ENCODE measurements at regions not wholly inside any gene's neighbourhood (a gene's known extent, or its start where the extent isn't known, plus 50 kb on each side); places are given as distances from the start of the nearest gene placed in this dataset.

DNA sequence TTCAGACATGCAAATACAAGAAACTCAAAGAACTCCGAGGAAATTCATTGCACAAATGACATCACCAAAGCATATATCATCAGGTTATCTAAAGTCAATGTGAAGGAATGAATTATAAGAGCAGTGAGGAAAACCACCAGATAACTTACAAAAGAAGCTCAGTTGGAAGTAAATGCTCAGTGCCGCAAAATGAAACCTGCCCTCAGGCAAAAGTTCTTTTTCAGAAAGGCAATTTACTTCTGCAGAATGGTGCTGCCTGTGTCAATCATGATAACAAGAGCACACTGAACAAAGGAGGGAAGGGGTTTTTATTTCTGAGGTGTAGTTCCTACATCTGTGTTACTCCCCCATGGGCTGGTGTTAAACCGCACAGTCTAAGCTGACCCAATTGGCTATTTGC lies 550.6 kb upstream of the SEMA3D start (continued):
- TF ChIP-seq, protein P1, sequence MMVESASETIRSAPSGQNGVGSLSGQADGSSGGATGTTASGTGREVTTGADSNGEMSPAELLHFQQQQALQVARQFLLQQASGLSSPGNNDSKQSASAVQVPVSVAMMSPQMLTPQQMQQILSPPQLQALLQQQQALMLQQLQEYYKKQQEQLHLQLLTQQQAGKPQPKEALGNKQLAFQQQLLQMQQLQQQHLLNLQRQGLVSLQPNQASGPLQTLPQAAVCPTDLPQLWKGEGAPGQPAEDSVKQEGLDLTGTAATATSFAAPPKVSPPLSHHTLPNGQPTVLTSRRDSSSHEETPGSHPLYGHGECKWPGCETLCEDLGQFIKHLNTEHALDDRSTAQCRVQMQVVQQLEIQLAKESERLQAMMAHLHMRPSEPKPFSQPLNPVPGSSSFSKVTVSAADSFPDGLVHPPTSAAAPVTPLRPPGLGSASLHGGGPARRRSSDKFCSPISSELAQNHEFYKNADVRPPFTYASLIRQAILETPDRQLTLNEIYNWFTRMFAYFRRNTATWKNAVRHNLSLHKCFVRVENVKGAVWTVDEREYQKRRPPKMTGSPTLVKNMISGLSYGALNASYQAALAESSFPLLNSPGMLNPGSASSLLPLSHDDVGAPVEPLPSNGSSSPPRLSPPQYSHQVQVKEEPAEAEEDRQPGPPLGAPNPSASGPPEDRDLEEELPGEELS (CRISPR knock-in tag; IDR thresholded peaks at IDR 0.05; ENCODE audit: borderline replicate concordance), result no peak
- no peak for TF ChIP-seq HLTF (IDR thresholded peaks at IDR 0.05)
- no peak for TF ChIP-seq GATA2 (CRISPR knock-in tag; IDR thresholded peaks at IDR 0.05)
- no peak for TF ChIP-seq FOXP1 (CRISPR knock-in tag; IDR thresholded peaks at IDR 0.05)
- no peak for TF ChIP-seq BCL6 (CRISPR knock-in tag; IDR thresholded peaks at IDR 0.05)
- TF ChIP-seq SRSF3 (IDR thresholded peaks at IDR 0.05; ENCODE audit: insufficient read depth, low read length), result no peak

DNA sequence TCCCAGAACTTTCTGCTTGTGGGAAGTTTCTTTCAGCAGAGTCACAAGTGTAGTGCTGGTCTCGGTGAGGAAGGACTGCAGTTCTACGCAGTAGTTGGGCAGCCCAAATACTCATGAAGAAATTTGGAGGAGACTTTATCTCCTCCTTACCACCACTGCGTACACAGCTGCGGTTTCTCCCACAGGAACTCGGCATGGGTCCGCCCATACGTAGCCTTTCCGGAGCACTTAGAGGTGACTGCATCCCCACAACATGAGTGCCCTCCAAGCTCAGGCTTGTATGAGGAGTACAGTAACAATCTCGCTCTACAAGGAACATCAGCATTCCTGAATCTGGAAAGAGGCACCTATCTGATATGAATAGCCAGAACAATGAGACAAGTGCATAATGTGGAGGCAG lies 549.2 kb upstream of the SEMA3D start:
- POLR2A ChIA-PET, result no interaction called here
- 2% methylated on average over 9 of the region's 9 CpGs for WGBS (ENCODE audit: insufficient coverage, low coverage, missing lambda C conversion rate)
- TF ChIP-seq ZNF696 (CRISPR knock-in tag; conservative IDR thresholded peaks at IDR 0.05) (no peak), SIN3B (IDR thresholded peaks at IDR 0.05; ENCODE audit: low read depth) (no peak), CLOCK (CRISPR knock-in tag; IDR thresholded peaks at IDR 0.05; ENCODE audit: borderline replicate concordance) (no peak), MITF (IDR thresholded peaks at IDR 0.05) (no peak)
- TF ChIP-seq, protein P2, sequence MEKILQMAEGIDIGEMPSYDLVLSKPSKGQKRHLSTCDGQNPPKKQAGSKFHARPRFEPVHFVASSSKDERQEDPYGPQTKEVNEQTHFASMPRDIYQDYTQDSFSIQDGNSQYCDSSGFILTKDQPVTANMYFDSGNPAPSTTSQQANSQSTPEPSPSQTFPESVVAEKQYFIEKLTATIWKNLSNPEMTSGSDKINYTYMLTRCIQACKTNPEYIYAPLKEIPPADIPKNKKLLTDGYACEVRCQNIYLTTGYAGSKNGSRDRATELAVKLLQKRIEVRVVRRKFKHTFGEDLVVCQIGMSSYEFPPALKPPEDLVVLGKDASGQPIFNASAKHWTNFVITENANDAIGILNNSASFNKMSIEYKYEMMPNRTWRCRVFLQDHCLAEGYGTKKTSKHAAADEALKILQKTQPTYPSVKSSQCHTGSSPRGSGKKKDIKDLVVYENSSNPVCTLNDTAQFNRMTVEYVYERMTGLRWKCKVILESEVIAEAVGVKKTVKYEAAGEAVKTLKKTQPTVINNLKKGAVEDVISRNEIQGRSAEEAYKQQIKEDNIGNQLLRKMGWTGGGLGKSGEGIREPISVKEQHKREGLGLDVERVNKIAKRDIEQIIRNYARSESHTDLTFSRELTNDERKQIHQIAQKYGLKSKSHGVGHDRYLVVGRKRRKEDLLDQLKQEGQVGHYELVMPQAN (IDR thresholded peaks at IDR 0.05; ENCODE audit: borderline replicate concordance), result no peak
- TF ChIP-seq, protein P3, sequence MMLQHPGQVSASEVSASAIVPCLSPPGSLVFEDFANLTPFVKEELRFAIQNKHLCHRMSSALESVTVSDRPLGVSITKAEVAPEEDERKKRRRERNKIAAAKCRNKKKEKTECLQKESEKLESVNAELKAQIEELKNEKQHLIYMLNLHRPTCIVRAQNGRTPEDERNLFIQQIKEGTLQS (IDR thresholded peaks at IDR 0.05), result no peak
- TF ChIP-seq, protein P3 (CRISPR knock-in tag; conservative IDR thresholded peaks at IDR 0.05), result no peak

More for the DNA sequence above, 549.2 kb upstream of the SEMA3D start:
- no peaks in the 10 kb centered on the region for H3K4me1 ChIP-seq (replicated peaks in 1 of 2; ENCODE audit: control insufficient read depth in 2 of 2, insufficient read depth in 2 of 2, low read length in 2 of 2)
- no peak for FAIRE-seq
- in situ Hi-C loops (cut with MboI), result no loop called here
- no peaks in the 10 kb centered on the region for H3K36me3 ChIP-seq (ENCODE audit: control insufficient read depth, insufficient read depth, low read length)
- ATAC-seq, result no peak
- H3K79me2 ChIP-seq (ENCODE audit: control insufficient read depth, insufficient read depth, low read length), result no peaks in the 10 kb centered on the region
- H4K20me1 ChIP-seq (replicated peaks; ENCODE audit: control insufficient read depth, insufficient read depth, low read length), result no peaks in the 10 kb centered on the region
- no peak overlapping the region for H3K9ac ChIP-seq (ENCODE audit: insufficient read depth in 1 of 2, low read depth in 2 of 2, low read length in 2 of 2)
- no peak overlapping the region for H3K4me2 ChIP-seq (ENCODE audit: insufficient read depth, low read length)
- CTCF ChIA-PET (ENCODE audit: low intra/inter-chr PET ratio), result no interaction called here
- no peaks in the 10 kb centered on the region for H3K27me3 ChIP-seq (ENCODE audit: control insufficient read depth in 2 of 2, insufficient read depth in 2 of 2, low read length in 2 of 2)
- no peaks in the 10 kb centered on the region; the same call in 1 of the 2 replicates for H3K9me3 ChIP-seq (replicated peaks; ENCODE audit: control insufficient read depth, insufficient read depth, low read depth, low read length)
- no peak for DNase-seq (ENCODE audit: extremely low read depth in 1 of 4, low spot score in 3 of 4)
- no TSS peak for BruUV-seq (replicated peaks)
- no peak overlapping the region for H2AFZ ChIP-seq (ENCODE audit: low read depth, low read length)
- H3K9me1 ChIP-seq (ENCODE audit: control insufficient read depth, insufficient read depth, low read length), result no peaks in the 10 kb centered on the region
- H3K4me3 ChIP-seq, result no peak overlapping the region
- no peak overlapping the region for H3K27ac ChIP-seq (ENCODE audit: extremely low read depth, low read depth, low read length)
- intact Hi-C loops (cut with micrococcal nuclease), result no loop called here

Data from K562 (cell line).